DMS 273 (cell line): ENCODE measurements at regions not wholly inside any gene's neighbourhood (a gene's known extent, or its start where the extent isn't known, plus 50 kb on each side); places are given as distances from the start of the nearest gene placed in this dataset.

Experiments used
- DNase-seq: peaks from one replicate; lab custom pipeline; 2025; ENCODE audit not compliant: unreplicated experiment; lab: John Stamatoyannopoulos, UW

DNA sequence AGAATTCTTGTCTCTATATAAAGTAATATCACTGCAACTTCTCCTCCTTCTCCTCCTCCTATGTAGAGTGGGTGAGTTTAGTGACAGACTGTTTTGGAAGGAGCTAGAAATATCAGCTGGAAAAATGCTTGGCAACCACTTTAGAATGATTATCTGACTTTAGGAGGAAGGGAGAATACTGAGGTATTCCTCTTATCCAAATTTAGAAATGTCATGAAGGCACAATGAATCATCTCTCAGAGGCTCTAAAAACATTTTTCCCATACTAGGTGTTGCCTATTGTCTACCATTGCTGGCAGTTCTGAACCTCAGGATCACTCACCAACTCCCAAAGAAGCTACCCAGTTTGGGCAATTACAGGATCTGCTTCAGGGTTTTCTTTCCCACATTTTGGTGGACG lies 306.6 kb upstream of the ATP2B1 start:
- DNase-seq: no peak

GRCh38 chr12:90013409-90013808 lies 304.8 kb upstream of the ATP2B1 start:
- DNase-seq: no peak

- no peak for DNase-seq
Measured at GRCh38 chr12:90010089-90010488, 301.5 kb upstream of the ATP2B1 start.

GRCh38 chr12:90008277-90008676 lies 299.6 kb upstream of the ATP2B1 start:
- DNase-seq: no peak

- no peak for DNase-seq
Measured at GRCh38 chr12:90004319-90005074, 295.9 kb upstream of the ATP2B1 start.

- no peak for DNase-seq
Measured at GRCh38 chr12:90003688-90004087, 295.1 kb upstream of the ATP2B1 start.

DNA sequence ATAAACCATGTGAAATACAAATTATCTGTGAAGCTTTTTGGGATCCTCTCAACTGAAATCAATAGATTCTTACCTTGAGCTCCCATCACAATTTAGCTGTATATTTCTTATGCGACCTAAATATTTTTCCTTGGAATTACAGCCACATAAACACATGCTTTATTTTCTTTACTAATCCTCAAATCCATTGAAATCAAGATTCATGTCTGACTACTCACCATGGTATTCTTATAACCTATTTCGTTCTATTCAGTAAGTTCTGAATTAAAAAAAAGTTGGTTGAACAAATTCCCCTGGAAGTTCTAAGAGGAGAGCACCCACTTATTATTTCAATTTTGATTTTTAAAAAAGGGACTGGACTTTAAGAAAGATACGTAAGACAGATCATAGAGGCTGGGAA lies 292.1 kb upstream of the ATP2B1 start:
- no peak for DNase-seq

DNA sequence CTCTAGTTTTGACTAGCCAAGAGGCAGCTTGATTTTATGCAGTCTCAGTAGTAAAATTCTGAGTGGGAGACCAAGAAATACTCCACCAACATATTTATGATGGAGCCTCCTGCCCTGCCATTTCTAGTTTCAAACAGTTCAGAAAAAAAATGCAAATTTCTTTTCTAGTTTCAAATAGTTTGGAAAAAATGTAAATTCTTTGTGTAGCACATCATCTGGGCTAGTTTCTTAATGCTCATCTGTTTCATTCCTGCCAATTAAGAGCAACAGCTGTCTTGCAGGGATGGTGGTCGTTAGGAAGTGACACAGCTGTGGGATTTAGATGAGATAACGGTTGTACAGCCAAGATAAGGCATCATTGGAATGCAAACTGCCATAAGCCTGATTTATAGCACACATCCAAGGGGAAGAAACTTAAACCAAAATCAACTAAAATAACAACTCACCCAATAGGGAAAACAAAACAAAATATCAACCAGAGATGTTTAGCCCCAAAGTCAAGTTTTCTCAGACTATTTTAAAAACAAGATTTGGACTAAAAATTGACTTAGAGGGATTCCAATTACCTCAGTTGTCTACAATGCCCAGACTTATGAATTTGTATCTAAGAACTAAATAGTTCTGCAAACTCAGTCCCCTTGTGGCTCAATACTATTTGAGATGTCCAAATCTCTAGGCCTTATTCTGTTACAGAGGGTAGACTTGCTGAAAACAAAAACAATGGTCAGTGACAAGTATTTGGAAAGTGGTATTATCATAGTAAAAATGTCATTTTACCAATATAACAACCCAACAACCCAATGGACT lies 291.3 kb upstream of the ATP2B1 start:
- peak; percentile 7 for DNase-seq

DNA sequence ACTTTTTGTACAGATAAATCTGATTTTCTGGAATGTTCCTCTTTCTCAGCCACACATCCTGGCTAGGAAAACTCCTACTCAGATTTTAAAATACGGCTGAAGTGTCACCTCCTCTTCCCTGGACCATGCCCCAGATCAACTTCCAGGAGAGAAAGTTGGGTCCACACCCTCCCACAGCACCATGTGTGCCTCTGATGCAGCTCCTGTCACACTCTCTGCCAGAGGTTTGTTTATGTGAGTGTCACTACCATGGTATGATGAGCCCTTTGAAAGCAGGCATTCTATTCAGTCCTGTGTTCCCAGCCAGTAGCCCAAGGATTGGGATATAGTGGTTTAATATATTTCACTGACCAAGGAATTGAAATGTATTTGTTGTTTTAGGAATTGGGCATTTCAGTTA lies 287.2 kb upstream of the ATP2B1 start:
- no peak for DNase-seq

DNA sequence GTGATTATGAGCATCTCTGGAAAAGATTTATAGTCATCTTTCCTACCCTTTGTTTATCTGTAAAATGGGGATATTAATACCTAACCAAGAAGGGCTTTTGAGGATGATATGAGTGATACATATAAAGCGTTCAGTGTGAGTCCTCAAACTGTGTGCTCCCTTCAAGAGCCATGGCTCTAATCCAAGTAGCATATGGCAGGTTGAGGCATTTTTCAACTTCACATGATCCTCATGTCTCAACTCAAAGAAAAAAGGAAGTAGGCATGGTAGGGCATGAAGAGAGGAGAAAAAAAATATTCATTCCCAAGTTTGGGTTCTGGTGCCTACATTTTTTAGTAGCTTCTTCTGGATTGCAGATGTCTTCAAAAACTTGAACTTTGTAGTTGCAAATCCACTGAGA lies 286.3 kb upstream of the ATP2B1 start:
- peak; percentile 43 for DNase-seq

GRCh38 chr12:89993632-89994031 lies 285.0 kb upstream of the ATP2B1 start:
- DNase-seq: no peak

DNA sequence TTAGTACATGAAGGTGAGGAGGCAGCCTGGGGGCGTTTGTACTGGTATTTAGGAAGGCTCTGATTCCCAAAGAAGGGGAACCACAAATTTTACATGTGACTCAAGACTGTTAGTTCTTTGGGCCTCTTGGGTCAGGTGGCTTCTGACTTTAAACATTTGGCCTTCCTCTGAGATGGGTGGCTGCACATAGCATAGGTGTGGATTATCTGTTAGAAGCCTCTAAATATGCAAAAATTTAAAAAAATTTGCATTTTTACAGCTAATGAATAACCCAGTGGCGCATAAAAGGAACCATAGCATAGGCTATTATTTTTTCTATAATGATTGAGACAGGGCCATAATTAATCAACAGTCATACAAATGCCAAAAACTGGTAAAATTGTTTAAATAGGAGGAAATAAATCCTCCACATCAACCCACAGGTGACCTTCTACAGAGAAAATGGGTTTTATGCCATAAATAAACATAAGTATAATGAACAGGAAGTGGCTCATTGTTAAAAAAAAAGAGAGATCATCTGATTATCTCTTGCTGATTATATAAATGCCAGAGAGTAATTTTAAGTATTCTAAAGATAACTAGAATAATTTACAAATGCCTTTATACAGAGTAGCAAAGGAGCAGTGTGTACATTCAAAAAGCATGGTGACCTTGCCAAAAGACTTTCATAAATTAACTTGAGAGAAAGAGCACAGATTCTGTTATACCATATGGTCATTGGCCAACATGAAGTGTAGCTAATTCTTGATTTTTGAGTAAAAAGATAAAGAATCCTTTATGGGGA lies 284.2 kb upstream of the ATP2B1 start:
- no peak for DNase-seq

DNA sequence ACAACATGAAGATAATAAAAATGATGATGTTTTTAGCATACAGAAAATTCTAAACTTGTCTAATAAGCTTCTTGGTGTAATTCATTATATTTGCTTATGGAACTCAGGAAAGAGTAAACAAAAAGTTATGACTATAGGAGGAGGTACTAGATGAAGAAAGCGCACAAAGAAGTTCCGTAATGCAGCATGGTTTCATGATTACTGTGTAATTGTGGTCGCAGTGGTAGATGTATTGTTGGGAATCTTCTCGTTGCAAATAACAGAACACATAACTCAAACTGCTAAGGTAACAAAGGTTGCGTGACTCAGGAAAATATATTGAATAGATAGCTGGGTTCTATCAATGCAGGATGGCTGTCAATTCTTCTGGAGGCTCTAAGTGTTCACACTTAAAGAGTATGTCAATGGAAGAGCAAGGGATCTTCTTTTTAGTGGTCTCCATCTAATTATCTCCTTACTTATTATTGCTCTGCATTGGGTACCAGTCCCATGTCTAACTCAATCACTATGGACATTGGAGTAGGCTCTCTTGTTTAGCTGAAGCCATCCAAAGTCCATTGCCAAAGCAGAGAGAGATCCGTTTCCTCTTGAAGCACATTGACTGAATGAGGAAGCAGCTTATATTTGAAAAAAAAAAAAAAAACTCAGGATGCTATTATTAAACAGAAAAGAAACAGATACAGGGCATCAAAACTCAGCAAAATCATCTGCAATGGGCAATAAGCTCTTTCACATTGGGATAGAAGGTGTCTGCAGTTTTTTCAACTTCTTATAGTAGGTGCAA lies 283.4 kb upstream of the ATP2B1 start:
- DNase-seq: no peak

DNA sequence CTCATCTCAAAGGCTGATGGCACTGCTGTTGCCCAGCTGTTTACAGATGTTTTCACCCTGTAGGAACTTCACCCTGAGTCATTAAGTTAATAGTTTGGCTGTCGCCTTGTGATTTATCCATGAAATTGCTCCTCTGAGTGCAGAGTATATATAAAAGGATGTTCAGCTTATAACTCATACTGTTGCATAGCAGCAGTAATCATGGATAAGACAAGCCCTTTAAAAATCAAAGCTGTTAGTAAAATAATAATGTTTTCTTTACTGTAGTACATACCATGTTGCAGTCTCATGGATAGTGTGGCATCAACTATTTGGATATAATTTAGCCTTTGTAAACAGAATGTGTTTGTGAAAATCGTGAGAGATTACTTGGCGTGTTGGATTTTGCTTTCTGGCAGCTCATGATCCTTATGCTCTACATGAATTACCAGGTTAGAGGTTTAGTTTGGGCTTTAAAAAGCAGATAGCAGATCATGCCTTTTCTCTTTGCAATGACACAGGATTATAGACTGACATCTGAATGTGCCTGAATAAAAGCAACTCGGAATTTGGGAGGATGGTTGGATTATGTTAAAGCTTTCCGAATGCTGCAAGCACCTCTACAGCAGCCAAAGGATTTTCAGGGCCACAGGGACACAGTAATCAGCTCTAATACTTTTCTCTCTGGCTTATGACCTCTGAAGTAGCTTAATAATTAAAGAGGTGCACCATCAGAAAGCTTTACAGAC lies 279.7 kb upstream of the ATP2B1 start:
- DNase-seq: no peak

DNA sequence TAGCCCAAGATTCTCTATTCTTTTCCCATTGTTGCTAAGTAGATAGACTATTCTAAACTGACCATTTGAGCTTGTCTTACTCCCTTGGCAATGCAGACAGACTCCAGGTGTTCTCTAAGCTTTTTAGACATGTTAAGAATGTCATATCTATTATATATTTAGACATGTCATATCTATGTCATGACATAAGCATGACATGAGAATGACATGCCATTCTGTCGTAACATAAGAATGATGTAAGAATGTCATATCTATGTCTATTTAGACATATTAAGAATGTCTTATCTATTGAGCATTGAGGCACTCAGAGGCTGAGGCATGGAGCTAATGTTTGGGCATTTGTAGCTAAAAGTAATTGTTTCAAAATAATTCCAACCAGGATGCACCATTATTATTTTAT lies 277.3 kb upstream of the ATP2B1 start:
- DNase-seq: no peak

- DNase-seq: no peak
Measured at GRCh38 chr12:89984846-89985245, 276.2 kb upstream of the ATP2B1 start.

- no peak for DNase-seq
Measured at GRCh38 chr12:89983622-89984021, 275.0 kb upstream of the ATP2B1 start.

DNA sequence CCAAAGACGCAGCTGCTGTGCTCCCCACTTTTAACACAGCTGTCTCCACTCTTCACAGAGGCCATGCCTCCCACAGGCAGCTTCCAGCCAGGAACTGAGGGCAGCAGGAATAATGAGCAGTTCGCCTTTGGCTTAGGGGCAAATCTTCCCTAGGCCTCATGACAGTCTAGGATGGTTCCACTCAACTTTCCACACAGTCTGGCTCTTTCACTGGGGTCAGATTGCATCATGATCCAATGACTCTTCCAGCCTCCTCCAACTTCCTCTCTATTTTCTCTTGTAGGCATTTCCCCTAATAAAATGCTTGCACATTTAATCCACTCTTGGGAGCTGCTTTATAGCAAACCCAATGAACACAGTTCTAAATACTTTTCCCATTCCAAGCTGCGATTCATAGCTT lies 271.6 kb upstream of the ATP2B1 start:
- DNase-seq: no peak

DNA sequence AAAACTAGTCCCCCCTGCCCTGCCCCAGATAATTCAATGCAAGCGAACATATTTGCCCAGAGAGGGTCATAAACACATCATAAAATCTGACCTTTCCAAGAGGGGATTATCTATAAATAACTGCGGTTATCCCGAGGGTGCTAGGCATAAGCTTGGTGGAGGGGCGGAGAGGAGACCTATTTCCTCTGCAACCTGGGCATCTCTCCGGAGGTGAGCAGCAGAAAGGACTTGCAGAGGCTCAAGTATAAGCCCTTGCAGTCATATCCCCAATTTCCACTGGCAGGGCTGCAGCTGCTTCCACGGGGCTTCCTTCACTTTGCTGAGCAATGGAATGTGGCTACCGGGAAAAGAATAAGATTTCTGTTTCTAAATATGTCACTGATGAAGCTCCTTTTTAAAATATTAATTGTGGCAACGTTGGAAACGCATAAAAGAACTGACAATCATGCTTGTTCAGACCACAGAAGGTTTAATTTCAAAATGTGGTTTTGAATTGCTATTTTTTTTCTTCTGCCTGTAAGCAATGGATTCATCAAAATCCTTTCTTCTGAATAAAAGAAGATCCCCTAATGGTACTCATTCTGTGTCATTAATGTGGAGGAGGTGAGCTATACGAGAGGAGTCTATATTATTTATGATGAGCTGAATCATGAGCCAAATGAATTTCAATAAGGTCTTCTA lies 268.9 kb upstream of the ATP2B1 start:
- DNase-seq: no peak

GRCh38 chr12:89976866-89977265 lies 268.2 kb upstream of the ATP2B1 start:
- DNase-seq: no peak
